Spinal cord (tissue), 9 donors: ENCODE measurements at regions not wholly inside any gene's neighbourhood (a gene's known extent, or its start where the extent isn't known, plus 50 kb on each side); places are given as distances from the start of the nearest gene placed in this dataset.
A peak's percentile ranks its signal among the peaks of the same experiment; 100 is the strongest.
"Not testable (repeated sequence)": the region's sequence is repeated elsewhere in the genome, so short reads cannot be mapped to it uniquely, and the experiment has no call there.

ENCODE experiments used
- DNase-seq, 6 donors: peaks; one replicate each; pipeline versions ENCODE4 v3.0.0 to v3.0.0-alpha.2; 2013 to 2015; ENCODE audit warnings: low spot score in 6 of 6, low read depth in 4 of 6
- H3K27ac ChIP-seq: one replicate; pipeline ENCODE4 v1.5.1; 2013; ENCODE audit warnings: low read depth, low read length, control low read depth
- H3K27me3 ChIP-seq: one replicate; pipeline ENCODE4 v1.6.1; 2013; ENCODE audit warnings: low read length; ENCODE audit not compliant: control insufficient read depth, insufficient read depth
- H3K36me3 ChIP-seq: one replicate; pipeline ENCODE4 v1.6.1; 2013; ENCODE audit warnings: low read length; ENCODE audit not compliant: control insufficient read depth, insufficient read depth
- H3K4me1 ChIP-seq: one replicate; pipeline ENCODE4 v1.6.1; 2013; ENCODE audit warnings: low read length; ENCODE audit not compliant: control insufficient read depth, insufficient read depth
- H3K4me3 ChIP-seq: one replicate; pipeline ENCODE4 v1.5.1; 2013; ENCODE audit warnings: low read depth, low read length, control low read depth
- H3K9me3 ChIP-seq: one replicate; pipeline ENCODE4 v1.6.1; 2013; ENCODE audit warnings: low read length; ENCODE audit not compliant: control insufficient read depth, insufficient read depth
- WGBS: methylation state at CpG from one replicate; pipeline ENCODE4 v1.1.5; 2013; ENCODE audit warnings: missing lambda C conversion rate; ENCODE audit not compliant: insufficient coverage; 5-methylcytosine and 5-hydroxymethylcytosine counted together
- donor health status: healthy.

- no peaks in the 10 kb centered on the region for H3K36me3 ChIP-seq
- WGBS: 100% methylated on average over 1 of the region's 3 CpGs
- H3K4me3 ChIP-seq: no peak overlapping the region
- peaks cover 3% of the 10 kb centered on the region for H3K9me3 ChIP-seq
- no peak for DNase-seq
- H3K4me1 ChIP-seq: no peaks in the 10 kb centered on the region
- no peak overlapping the region for H3K27ac ChIP-seq
- H3K27me3 ChIP-seq: no peaks in the 10 kb centered on the region
Observed at GRCh38 chr5:100108883-100109282, 426.3 kb upstream of the FAM174A start.

- H3K4me1 ChIP-seq, H3K27me3 ChIP-seq, H3K4me3 ChIP-seq, H3K27ac ChIP-seq, H3K36me3 ChIP-seq, DNase-seq, H3K9me3 ChIP-seq: not testable (repeated sequence)
- no CpG with 5 or more reads among the region's 1 CpG for WGBS
Observed at GRCh38 chr5:100103592-100104119, 431.5 kb upstream of the FAM174A start.

- no CpG with 5 or more reads among the region's 2 CpGs for WGBS
- not testable (repeated sequence) for H3K9me3 ChIP-seq, H3K4me1 ChIP-seq, H3K4me3 ChIP-seq, DNase-seq, H3K36me3 ChIP-seq, H3K27me3 ChIP-seq, H3K27ac ChIP-seq
Observed at GRCh38 chr5:100101466-100101865, 433.7 kb upstream of the FAM174A start.

- not testable (repeated sequence) for H3K4me1 ChIP-seq, H3K4me3 ChIP-seq, H3K27me3 ChIP-seq, H3K36me3 ChIP-seq, H3K27ac ChIP-seq, H3K9me3 ChIP-seq, DNase-seq
Observed at GRCh38 chr5:100096328-100096727, 438.8 kb upstream of the FAM174A start.

GRCh38 chr5:100080703-100081102 lies 454.5 kb upstream of the FAM174A start:
- H3K36me3 ChIP-seq, H3K9me3 ChIP-seq, H3K4me3 ChIP-seq, H3K4me1 ChIP-seq, H3K27ac ChIP-seq, H3K27me3 ChIP-seq: not testable (repeated sequence)
- WGBS: no CpG with 5 or more reads among the region's 3 CpGs
- DNase-seq: peak in 1 of 6 donors; percentile 5

GRCh38 chr5:100079163-100079562 lies 456.0 kb upstream of the FAM174A start:
- not testable (repeated sequence) for H3K4me3 ChIP-seq

GRCh38 chr5:100066020-100066419 lies 469.2 kb upstream of the FAM174A start:
- WGBS: no CpG with 5 or more reads among the region's 17 CpGs
- H3K36me3 ChIP-seq, H3K4me1 ChIP-seq: not testable (repeated sequence)

More at GRCh38 chr5:100079163-100079562, 456.0 kb upstream of the FAM174A start:
- H3K36me3 ChIP-seq, H3K27ac ChIP-seq, DNase-seq, H3K9me3 ChIP-seq, H3K4me1 ChIP-seq, H3K27me3 ChIP-seq: not testable (repeated sequence)
- WGBS: no CpG with 5 or more reads among the region's 1 CpG

GRCh38 chr5:100043475-100043874 lies 491.7 kb upstream of the FAM174A start:
- Histone ChIP-seq H3K27ac (no peak overlapping the region), H3K36me3 (no peaks in the 10 kb centered on the region), H3K9me3 (no peaks in the 10 kb centered on the region), H3K27me3 (no peaks in the 10 kb centered on the region), H3K4me1 (no peaks in the 10 kb centered on the region), H3K4me3 (no peak overlapping the region)
- WGBS: no CpG with 5 or more reads among the region's 2 CpGs
- no peak for DNase-seq

More at GRCh38 chr5:100066020-100066419, 469.2 kb upstream of the FAM174A start:
- not testable (repeated sequence) for H3K27me3 ChIP-seq, H3K27ac ChIP-seq, H3K9me3 ChIP-seq, H3K4me3 ChIP-seq, DNase-seq

- Histone ChIP-seq H3K27ac (no peak overlapping the region), H3K4me3 (no peak overlapping the region), H3K27me3 (no peaks in the 10 kb centered on the region), H3K9me3 (no peaks in the 10 kb centered on the region), H3K36me3 (no peaks in the 10 kb centered on the region), H3K4me1 (no peaks in the 10 kb centered on the region)
- peak in 2 of 6 donors; percentile 41 to 44 for DNase-seq
- no CpG with 5 or more reads among the region's 2 CpGs for WGBS
Observed at GRCh38 chr5:100026606-100027005, 508.6 kb upstream of the FAM174A start.

GRCh38 chr5:100023536-100023935 lies 511.6 kb upstream of the FAM174A start:
- H3K4me3 ChIP-seq: no peak overlapping the region
- no peaks in the 10 kb centered on the region for H3K9me3 ChIP-seq
- DNase-seq: no peak
- H3K4me1 ChIP-seq: no peaks in the 10 kb centered on the region
- no peaks in the 10 kb centered on the region for H3K36me3 ChIP-seq
- H3K27me3 ChIP-seq: no peaks in the 10 kb centered on the region
- no peak overlapping the region for H3K27ac ChIP-seq
